Kidney (tissue), 13 donors: ENCODE measurements at regions not wholly inside any gene's neighbourhood (a gene's known extent, or its start where the extent isn't known, plus 50 kb on each side); places are given as distances from the start of the nearest gene placed in this dataset.
A peak's percentile ranks its signal among the peaks of the same experiment; 100 is the strongest.

Experiments
- DNase-seq, 5 donors: peaks; one replicate each; pipeline ENCODE4 v3.0.0-alpha.2; 2013 to 2020
- FAIRE-seq: peaks from 2 replicates; lab custom pipeline; 2012; peaks lifted over from hg19 to GRCh38; lab: Jason Lieb, UNC
- H3K27ac ChIP-seq, 2 donors: one replicate each; pipeline ENCODE4 v1.7.0; 2013; ENCODE audit warnings: low read depth in 2 of 2, low read length in 2 of 2, inconsistent platforms in 1 of 2
- H3K27me3 ChIP-seq: one replicate; pipeline ENCODE4 v1.7.1; 2013; ENCODE audit warnings: low read length, inconsistent platforms; ENCODE audit not compliant: control insufficient read depth, insufficient read depth
- H3K36me3 ChIP-seq, 3 donors: one replicate each; pipeline versions ENCODE4 v1.7.0 to v1.7.1; 2013; ENCODE audit warnings: low read length in 3 of 3, control low read depth in 1 of 3, inconsistent platforms in 1 of 3; ENCODE audit not compliant: insufficient read depth in 3 of 3, control insufficient read depth in 2 of 3
- H3K4me1 ChIP-seq, 3 donors: one replicate each; pipeline versions ENCODE4 v1.7.0 to v1.7.1; 2013; ENCODE audit warnings: low read length in 3 of 3, inconsistent platforms in 1 of 3, low read depth in 1 of 3; ENCODE audit not compliant: control insufficient read depth in 2 of 3, insufficient read depth in 2 of 3
- H3K4me3 ChIP-seq, 3 donors: one replicate each; pipeline versions ENCODE4 v1.7.0 to v1.8.1; 2013; ENCODE audit warnings: low read length in 3 of 3, control low read depth in 1 of 3, inconsistent platforms in 1 of 3
- H3K9ac ChIP-seq, 3 donors: one replicate each; pipeline versions ENCODE4 v1.7.0 to v1.7.1; 2013; ENCODE audit warnings: low read length in 3 of 3, control low read depth in 1 of 3, inconsistent platforms in 1 of 3
- H3K9me3 ChIP-seq, 3 donors: one replicate each; pipeline versions ENCODE4 v1.7.0 to v1.7.1; 2013; ENCODE audit warnings: low read length in 3 of 3, control low read depth in 1 of 3, inconsistent platforms in 1 of 3; ENCODE audit not compliant: control insufficient read depth in 2 of 3, insufficient read depth in 1 of 3
- intact Hi-C: fragments of 100-400 bp; cut with DNase I; formaldehyde crosslinking; loops from one replicate; pipeline ENCODE4 v1.11.1; 2022
- TF ChIP-seq, protein P1 (sequence below): IDR thresholded peaks from 3 replicates; pipeline ENCODE4 v1.5.1; 2012; ENCODE audit warnings: mild to moderate bottlenecking, moderate library complexity, borderline replicate concordance; ENCODE audit not compliant: insufficient read depth; ENCODE audit errors: extremely low read depth
- donor health status: control.
- donor health status: control.
- donor health status: control.
- donor health status: control.
- donor health status: control.
- donor health status: DM: yes; HTN: yes; CAD: no.
- donor health status: Normal renal cell carcinoma (clear cell type).

DNA sequence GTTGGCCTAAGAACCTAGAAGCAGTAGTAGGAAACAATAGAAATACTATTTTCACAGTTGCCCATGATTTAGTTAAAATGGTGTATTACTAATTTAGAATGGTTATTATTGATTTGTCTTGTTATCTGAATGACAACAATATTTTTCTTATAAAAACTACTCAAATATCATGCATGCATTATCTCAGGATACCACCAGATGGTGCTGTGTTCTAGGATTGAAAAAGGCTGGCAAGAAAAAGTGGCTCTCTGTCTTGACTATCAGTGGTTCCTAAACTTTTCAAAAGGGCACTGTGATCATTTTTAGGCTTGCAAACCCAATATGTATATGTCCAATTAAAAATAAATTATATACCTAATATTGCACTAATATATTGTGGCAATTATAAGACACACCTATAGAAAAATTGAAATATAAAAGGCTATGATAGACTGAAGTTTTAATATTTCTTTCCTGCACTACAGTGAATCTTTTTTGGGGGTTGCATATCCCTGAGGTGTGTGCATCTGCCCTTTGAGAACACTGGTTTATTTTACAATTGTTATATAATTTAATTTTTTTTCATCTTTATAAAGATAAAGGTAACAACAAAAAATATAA lies 131.7 kb upstream of the MLIP start:
- Histone ChIP-seq H3K36me3 (no peaks in the 10 kb centered on the region), H3K9me3 (no peaks in the 10 kb centered on the region), H3K27ac (no peak overlapping the region), H3K27me3 (no peaks in the 10 kb centered on the region), H3K4me3 (no peak overlapping the region), H3K9ac (no peak overlapping the region), H3K4me1 (peaks cover 0 to 5% (median 0%) of the 10 kb centered on the region in 3 donors)
- FAIRE-seq (peak; percentile 94), DNase-seq (peak in 2 of 5 donors; percentile 41 to 61)
- TF ChIP-seq, protein P1, sequence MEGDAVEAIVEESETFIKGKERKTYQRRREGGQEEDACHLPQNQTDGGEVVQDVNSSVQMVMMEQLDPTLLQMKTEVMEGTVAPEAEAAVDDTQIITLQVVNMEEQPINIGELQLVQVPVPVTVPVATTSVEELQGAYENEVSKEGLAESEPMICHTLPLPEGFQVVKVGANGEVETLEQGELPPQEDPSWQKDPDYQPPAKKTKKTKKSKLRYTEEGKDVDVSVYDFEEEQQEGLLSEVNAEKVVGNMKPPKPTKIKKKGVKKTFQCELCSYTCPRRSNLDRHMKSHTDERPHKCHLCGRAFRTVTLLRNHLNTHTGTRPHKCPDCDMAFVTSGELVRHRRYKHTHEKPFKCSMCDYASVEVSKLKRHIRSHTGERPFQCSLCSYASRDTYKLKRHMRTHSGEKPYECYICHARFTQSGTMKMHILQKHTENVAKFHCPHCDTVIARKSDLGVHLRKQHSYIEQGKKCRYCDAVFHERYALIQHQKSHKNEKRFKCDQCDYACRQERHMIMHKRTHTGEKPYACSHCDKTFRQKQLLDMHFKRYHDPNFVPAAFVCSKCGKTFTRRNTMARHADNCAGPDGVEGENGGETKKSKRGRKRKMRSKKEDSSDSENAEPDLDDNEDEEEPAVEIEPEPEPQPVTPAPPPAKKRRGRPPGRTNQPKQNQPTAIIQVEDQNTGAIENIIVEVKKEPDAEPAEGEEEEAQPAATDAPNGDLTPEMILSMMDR = peak; percentile 76
- intact Hi-C loops = no loop called here

DNA sequence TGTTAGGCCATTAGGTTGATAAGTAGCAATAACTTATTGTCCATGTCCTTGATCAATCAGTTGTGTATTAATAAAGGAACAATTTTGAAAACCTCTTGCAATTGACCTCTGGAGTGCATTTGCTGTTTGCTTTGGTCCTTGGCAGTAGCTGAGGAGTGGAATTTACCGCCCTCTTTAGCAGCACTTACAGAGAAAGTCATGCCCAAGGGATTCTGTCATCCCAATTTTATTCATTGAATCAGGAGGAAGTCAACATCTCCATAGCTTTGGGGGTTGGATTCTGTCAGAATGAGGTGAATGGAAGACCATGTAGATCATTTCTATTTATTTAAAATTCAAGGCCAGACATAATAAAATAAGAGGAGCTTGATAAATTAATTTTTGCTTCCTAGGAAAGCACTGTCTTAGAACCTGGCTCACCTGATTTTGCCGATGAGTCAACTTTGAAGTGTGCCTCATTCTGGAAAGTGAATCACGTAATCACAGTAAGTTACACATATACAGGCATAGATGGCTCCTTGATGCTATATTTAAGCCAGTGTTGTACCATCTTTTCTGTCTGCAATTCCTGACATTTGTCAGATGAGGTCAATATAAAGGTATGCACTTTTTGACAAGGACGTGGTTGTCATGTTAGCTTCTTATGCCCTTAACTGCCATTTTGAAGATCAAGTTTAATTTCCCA lies 128.7 kb upstream of the MLIP start:
- Histone ChIP-seq H3K27ac (no peak overlapping the region), H3K4me3 (no peak overlapping the region), H3K27me3 (no peaks in the 10 kb centered on the region), H3K36me3 (no peaks in the 10 kb centered on the region), H3K9ac (no peak overlapping the region), H3K4me1 (no peaks in the 10 kb centered on the region), H3K9me3 (no peaks in the 10 kb centered on the region)
- FAIRE-seq (no peak), DNase-seq (no peak)
- TF ChIP-seq, protein P1 = no peak
- intact Hi-C loops = no loop called here

DNA sequence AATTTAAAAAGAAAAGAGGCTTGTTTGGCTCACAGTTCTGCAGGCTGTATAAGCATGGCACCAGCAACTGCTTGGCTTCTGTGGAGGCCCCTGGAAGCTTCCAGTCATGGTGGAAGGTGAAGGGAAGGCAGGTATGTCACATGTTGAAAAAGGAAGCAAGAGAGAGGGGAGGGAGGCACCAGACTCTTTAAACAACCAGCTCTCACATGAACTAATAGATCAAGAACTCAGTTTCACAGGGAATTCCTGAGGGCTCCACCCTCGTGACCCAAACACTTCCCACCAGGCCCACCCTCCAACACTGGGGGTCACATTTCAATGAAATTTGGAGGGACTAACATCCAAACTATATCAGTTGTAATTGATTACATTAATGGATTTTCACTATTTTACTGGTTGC lies 127.9 kb upstream of the MLIP start:
- intact Hi-C loops = no loop called here
- Histone ChIP-seq H3K36me3 (no peaks in the 10 kb centered on the region), H3K4me3 (no peak overlapping the region), H3K4me1 (no peaks in the 10 kb centered on the region), H3K27ac (no peak overlapping the region), H3K27me3 (no peaks in the 10 kb centered on the region), H3K9me3 (no peaks in the 10 kb centered on the region), H3K9ac (no peak overlapping the region)
- TF ChIP-seq, protein P1 = no peak
- FAIRE-seq (no peak), DNase-seq (no peak)
